Neural cell (in vitro differentiated cells): ENCODE measurements at regions not wholly inside any gene's neighbourhood (a gene's known extent, or its start where the extent isn't known, plus 50 kb on each side); places are given as distances from the start of the nearest gene placed in this dataset.

ENCODE experiments used
- EP300 ChIP-seq: fragments of 450-650 bp; conservative IDR thresholded peaks from 2 replicates; pipeline ENCODE4 v1.6.1; 2014; ENCODE audit warnings: antibody characterized with exemption, mild to moderate bottlenecking, moderate library complexity; ENCODE audit not compliant: poor library complexity, severe bottlenecking
- EZH2 ChIP-seq: fragments of 200-600, 300-800 bp; shearing (Covaris generic), sonication (generic); IDR thresholded peaks from 2 replicates; pipeline ENCODE4 v1.6.1; 2014; ENCODE audit warnings: antibody characterized with exemption, low read length, borderline replicate concordance, mild to moderate bottlenecking; ENCODE audit not compliant: insufficient read depth, poor library complexity, severe bottlenecking
- MXI1 ChIP-seq: fragments of 450-650 bp; conservative IDR thresholded peaks from 2 replicates; pipeline ENCODE4 v1.6.1; 2014; ENCODE audit warnings: antibody characterized with exemption, mild to moderate bottlenecking; ENCODE audit not compliant: poor library complexity, severe bottlenecking
- POLR2AphosphoS5 ChIP-seq: IDR thresholded peaks from 2 replicates; pipeline ENCODE4 v1.6.1; 2012
- RAD21 ChIP-seq: fragments of 450-650 bp; conservative IDR thresholded peaks from 2 replicates; pipeline ENCODE4 v1.6.1; 2014; ENCODE audit warnings: antibody characterized with exemption, mild to moderate bottlenecking, moderate library complexity
- TF ChIP-seq, protein P1 (sequence below): fragments of 450-650 bp; IDR thresholded peaks from 2 replicates; pipeline ENCODE4 v1.5.1; 2014; ENCODE audit warnings: antibody characterized with exemption, mild to moderate bottlenecking, moderate library complexity; ENCODE audit not compliant: poor library complexity, severe bottlenecking
- TF ChIP-seq, protein P2 (sequence below): IDR thresholded peaks from 2 replicates; pipeline ENCODE4 v1.6.1; 2012; ENCODE audit warnings: borderline replicate concordance

DNA sequence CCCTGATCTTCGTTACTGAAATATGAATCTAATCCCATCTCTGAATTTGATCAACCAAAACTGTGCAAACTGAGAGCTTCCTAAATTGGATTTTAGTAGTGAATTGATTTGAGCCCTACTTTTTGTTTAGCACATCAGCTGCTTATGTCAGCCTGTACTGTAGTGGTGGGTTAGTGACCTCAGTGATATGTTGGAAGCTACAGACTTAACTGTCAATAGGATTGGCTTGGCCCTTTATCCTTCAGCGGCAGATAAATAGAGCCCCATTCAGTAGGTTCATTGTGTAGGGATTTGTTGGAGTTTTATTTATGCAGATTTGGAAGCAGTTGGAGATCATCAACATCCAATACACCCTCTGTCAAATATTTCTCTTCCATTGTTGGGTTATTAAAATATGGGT is 409.7 kb downstream of the SOX2 start:
- TF ChIP-seq, protein P1, sequence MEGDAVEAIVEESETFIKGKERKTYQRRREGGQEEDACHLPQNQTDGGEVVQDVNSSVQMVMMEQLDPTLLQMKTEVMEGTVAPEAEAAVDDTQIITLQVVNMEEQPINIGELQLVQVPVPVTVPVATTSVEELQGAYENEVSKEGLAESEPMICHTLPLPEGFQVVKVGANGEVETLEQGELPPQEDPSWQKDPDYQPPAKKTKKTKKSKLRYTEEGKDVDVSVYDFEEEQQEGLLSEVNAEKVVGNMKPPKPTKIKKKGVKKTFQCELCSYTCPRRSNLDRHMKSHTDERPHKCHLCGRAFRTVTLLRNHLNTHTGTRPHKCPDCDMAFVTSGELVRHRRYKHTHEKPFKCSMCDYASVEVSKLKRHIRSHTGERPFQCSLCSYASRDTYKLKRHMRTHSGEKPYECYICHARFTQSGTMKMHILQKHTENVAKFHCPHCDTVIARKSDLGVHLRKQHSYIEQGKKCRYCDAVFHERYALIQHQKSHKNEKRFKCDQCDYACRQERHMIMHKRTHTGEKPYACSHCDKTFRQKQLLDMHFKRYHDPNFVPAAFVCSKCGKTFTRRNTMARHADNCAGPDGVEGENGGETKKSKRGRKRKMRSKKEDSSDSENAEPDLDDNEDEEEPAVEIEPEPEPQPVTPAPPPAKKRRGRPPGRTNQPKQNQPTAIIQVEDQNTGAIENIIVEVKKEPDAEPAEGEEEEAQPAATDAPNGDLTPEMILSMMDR: no peak
- TF ChIP-seq POLR2AphosphoS5: no peak
- TF ChIP-seq EP300: no peak
- no peak for TF ChIP-seq EZH2
- no peak for TF ChIP-seq MXI1
- TF ChIP-seq RAD21: no peak
- TF ChIP-seq, protein P2, sequence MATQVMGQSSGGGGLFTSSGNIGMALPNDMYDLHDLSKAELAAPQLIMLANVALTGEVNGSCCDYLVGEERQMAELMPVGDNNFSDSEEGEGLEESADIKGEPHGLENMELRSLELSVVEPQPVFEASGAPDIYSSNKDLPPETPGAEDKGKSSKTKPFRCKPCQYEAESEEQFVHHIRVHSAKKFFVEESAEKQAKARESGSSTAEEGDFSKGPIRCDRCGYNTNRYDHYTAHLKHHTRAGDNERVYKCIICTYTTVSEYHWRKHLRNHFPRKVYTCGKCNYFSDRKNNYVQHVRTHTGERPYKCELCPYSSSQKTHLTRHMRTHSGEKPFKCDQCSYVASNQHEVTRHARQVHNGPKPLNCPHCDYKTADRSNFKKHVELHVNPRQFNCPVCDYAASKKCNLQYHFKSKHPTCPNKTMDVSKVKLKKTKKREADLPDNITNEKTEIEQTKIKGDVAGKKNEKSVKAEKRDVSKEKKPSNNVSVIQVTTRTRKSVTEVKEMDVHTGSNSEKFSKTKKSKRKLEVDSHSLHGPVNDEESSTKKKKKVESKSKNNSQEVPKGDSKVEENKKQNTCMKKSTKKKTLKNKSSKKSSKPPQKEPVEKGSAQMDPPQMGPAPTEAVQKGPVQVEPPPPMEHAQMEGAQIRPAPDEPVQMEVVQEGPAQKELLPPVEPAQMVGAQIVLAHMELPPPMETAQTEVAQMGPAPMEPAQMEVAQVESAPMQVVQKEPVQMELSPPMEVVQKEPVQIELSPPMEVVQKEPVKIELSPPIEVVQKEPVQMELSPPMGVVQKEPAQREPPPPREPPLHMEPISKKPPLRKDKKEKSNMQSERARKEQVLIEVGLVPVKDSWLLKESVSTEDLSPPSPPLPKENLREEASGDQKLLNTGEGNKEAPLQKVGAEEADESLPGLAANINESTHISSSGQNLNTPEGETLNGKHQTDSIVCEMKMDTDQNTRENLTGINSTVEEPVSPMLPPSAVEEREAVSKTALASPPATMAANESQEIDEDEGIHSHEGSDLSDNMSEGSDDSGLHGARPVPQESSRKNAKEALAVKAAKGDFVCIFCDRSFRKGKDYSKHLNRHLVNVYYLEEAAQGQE: no peak
